SU-DHL-6 (cell line): ENCODE measurements at regions not wholly inside any gene's neighbourhood (a gene's known extent, or its start where the extent isn't known, plus 50 kb on each side); places are given as distances from the start of the nearest gene placed in this dataset.
"Not testable (repeated sequence)": the region's sequence is repeated elsewhere in the genome, so short reads cannot be mapped to it uniquely, and the experiment has no call there.

ENCODE experiments used
- H2AFZ ChIP-seq: fragments of 200-600 bp; sonication (generic); 2 replicates; pipeline ENCODE4 v1.6.1; 2014; ENCODE audit warnings: low read depth, mild to moderate bottlenecking, moderate library complexity, mixed read lengths, antibody characterized with exemption, low read length; ENCODE audit not compliant: severe bottlenecking
- H3F3A ChIP-seq: fragments of 200-600 bp; shearing (Covaris generic); 2 replicates; pipeline ENCODE4 v1.6.0; 2016; ENCODE audit warnings: antibody characterized with exemption, mild to moderate bottlenecking; ENCODE audit not compliant: insufficient read depth
- H3K27ac ChIP-seq: fragments of 200-600 bp; sonication (generic); 2 replicates; pipeline ENCODE4 v1.5.1; 2016; ENCODE audit warnings: low read depth, mild to moderate bottlenecking, low read length, moderate library complexity, mixed read lengths
- H3K27me3 ChIP-seq: fragments of 200-600 bp; sonication (generic), shearing (Covaris generic); 2 replicates; pipeline ENCODE4 v1.6.0; 2014; ENCODE audit warnings: mild to moderate bottlenecking, low read length
- H3K36me3 ChIP-seq: fragments of 200-600 bp; sonication (generic); 2 replicates; pipeline ENCODE4 v1.6.1; 2014; ENCODE audit warnings: mild to moderate bottlenecking, low read length, mixed read lengths
- H3K4me2 ChIP-seq: fragments of 300-600, 200-600 bp; shearing (Covaris generic), sonication (generic); 2 replicates; pipeline ENCODE4 v1.6.0; 2014; ENCODE audit warnings: low read length, low read depth, mild to moderate bottlenecking; ENCODE audit not compliant: poor library complexity, severe bottlenecking
- H3K4me3 ChIP-seq: fragments of 200-600 bp; sonication (generic); 2 replicates; pipeline ENCODE4 v1.5.1; 2014; ENCODE audit warnings: antibody characterized with exemption, low read length, mild to moderate bottlenecking, mixed read lengths; ENCODE audit not compliant: insufficient read depth, poor library complexity, severe bottlenecking
- H3K79me2 ChIP-seq: fragments of 200-600 bp; sonication (generic); 2 replicates; pipeline ENCODE4 v1.6.1; 2014; ENCODE audit warnings: mild to moderate bottlenecking, low read length, moderate library complexity; ENCODE audit not compliant: insufficient read depth
- H3K9ac ChIP-seq: fragments of 200-600 bp; sonication (generic); 2 replicates; pipeline ENCODE4 v1.7.0; 2014; ENCODE audit warnings: mild to moderate bottlenecking, low read length
- H3K9me2 ChIP-seq: fragments of 200-600 bp; sonication (generic); replicated peaks from 2 replicates; pipeline ENCODE4 v1.6.1; 2014; ENCODE audit warnings: low read length; ENCODE audit not compliant: insufficient read depth
- H3K9me3 ChIP-seq: fragments of 200-600 bp; sonication (generic); 2 replicates; pipeline ENCODE4 v1.6.1; 2014; ENCODE audit warnings: low read length, mixed read lengths; ENCODE audit not compliant: insufficient read depth
- H4K20me1 ChIP-seq: fragments of 200-600 bp; sonication (generic); 2 replicates; pipeline ENCODE4 v1.6.1; 2014; ENCODE audit warnings: low read depth, mild to moderate bottlenecking, antibody characterized with exemption, low read length, moderate library complexity, mixed read lengths
- CTCF ChIP-seq: fragments of 200-600 bp; sonication (generic); IDR thresholded peaks from one replicate; pipeline ENCODE4 v1.5.1; 2017; ENCODE audit warnings: antibody characterized with exemption, mild to moderate bottlenecking, low read length, moderate library complexity; ENCODE audit not compliant: insufficient read depth, poor library complexity, severe bottlenecking
- EZH2phosphoT487 ChIP-seq: fragments of 200-600 bp; sonication (generic), shearing (Covaris generic); conservative IDR thresholded peaks from 2 replicates; pipeline ENCODE4 v1.6.1; 2018; ENCODE audit warnings: mild to moderate bottlenecking, antibody characterized with exemption, low read length, moderate library complexity, mixed read lengths

GRCh38 chr5:142242272-142242671 lies 82.5 kb downstream of the SPRY4 start:
- Histone ChIP-seq H3K4me3 (no peak overlapping the region), H3K27me3 (0 out of 2 replicates have a peak, but pooled peaks cover 5% of the 10 kb centered on the region), H3K9ac (no peak overlapping the region), H3K9me3 (no peaks in the 10 kb centered on the region), H4K20me1 (no peaks in the 10 kb centered on the region), H3K27ac (no peak overlapping the region), H3K36me3 (no peaks in the 10 kb centered on the region), H3F3A (no peaks in the 10 kb centered on the region), H3K79me2 (no peaks in the 10 kb centered on the region), H2AFZ (no peak overlapping the region), H3K4me2 (no peak overlapping the region), H3K9me2 (no peaks in the 10 kb centered on the region)
- TF ChIP-seq CTCF (no peak), EZH2phosphoT487 (no peak)

GRCh38 chr5:142239394-142240159 lies 85.2 kb downstream of the SPRY4 start:
- Histone ChIP-seq H3F3A (no peaks in the 10 kb centered on the region), H3K36me3 (no peaks in the 10 kb centered on the region), H3K4me2 (no peak overlapping the region), H3K4me3 (no peak overlapping the region), H3K9me2 (no peaks in the 10 kb centered on the region), H3K27ac (no peak overlapping the region), H4K20me1 (no peaks in the 10 kb centered on the region), H3K9me3 (no peaks in the 10 kb centered on the region), H3K27me3 (0 out of 2 replicates have a peak, but pooled peaks cover 5% of the 10 kb centered on the region), H2AFZ (no peak overlapping the region), H3K9ac (no peak overlapping the region), H3K79me2 (no peaks in the 10 kb centered on the region)
- TF ChIP-seq CTCF: no peak
- no peak for TF ChIP-seq EZH2phosphoT487

GRCh38 chr5:142237707-142238106 lies 87.1 kb downstream of the SPRY4 start:
- no peaks in the 10 kb centered on the region for H3K9me3 ChIP-seq
- no peaks in the 10 kb centered on the region for H3K36me3 ChIP-seq
- H3K27me3 ChIP-seq: no peaks in the 10 kb centered on the region
- H2AFZ ChIP-seq: no peak overlapping the region
- no peaks in the 10 kb centered on the region for H4K20me1 ChIP-seq
- no peak overlapping the region for H3K4me2 ChIP-seq
- no peaks in the 10 kb centered on the region for H3K79me2 ChIP-seq
- no peak overlapping the region for H3K9ac ChIP-seq
- no peaks in the 10 kb centered on the region for H3K9me2 ChIP-seq
- no peak for TF ChIP-seq CTCF
- TF ChIP-seq EZH2phosphoT487: no peak
- no peak overlapping the region for H3K27ac ChIP-seq
- no peaks in the 10 kb centered on the region for H3F3A ChIP-seq
- no peak overlapping the region for H3K4me3 ChIP-seq

GRCh38 chr5:142236673-142237290 lies 88.0 kb downstream of the SPRY4 start:
- not testable (repeated sequence) for H3K4me2 ChIP-seq, H3K79me2 ChIP-seq, H3K9me2 ChIP-seq, H3K9me3 ChIP-seq, H2AFZ ChIP-seq, H3K4me3 ChIP-seq, H3K27me3 ChIP-seq, H3K9ac ChIP-seq, H3K27ac ChIP-seq, H4K20me1 ChIP-seq, H3K36me3 ChIP-seq, H3F3A ChIP-seq
